ENCODE measurements at regions not wholly inside any gene's neighbourhood (a gene's known extent, or its start where the extent isn't known, plus 50 kb on each side); places are given as distances from the start of the nearest gene placed in this dataset.

GRCh38 chr20:7765221-7765620 is 175.0 kb downstream of the HAO1 start:
- TF ChIP-seq EP300 (IDR thresholded peaks at IDR 0.05) = no peak
- TF ChIP-seq CTCF (IDR thresholded peaks at IDR 0.05) = no peak
- no peak for TF ChIP-seq BHLHE40 (IDR thresholded peaks at IDR 0.05; ENCODE audit: low read depth, low read length)
- no peak for TF ChIP-seq MAX (IDR thresholded peaks at IDR 0.05)
- TF ChIP-seq, protein P1, sequence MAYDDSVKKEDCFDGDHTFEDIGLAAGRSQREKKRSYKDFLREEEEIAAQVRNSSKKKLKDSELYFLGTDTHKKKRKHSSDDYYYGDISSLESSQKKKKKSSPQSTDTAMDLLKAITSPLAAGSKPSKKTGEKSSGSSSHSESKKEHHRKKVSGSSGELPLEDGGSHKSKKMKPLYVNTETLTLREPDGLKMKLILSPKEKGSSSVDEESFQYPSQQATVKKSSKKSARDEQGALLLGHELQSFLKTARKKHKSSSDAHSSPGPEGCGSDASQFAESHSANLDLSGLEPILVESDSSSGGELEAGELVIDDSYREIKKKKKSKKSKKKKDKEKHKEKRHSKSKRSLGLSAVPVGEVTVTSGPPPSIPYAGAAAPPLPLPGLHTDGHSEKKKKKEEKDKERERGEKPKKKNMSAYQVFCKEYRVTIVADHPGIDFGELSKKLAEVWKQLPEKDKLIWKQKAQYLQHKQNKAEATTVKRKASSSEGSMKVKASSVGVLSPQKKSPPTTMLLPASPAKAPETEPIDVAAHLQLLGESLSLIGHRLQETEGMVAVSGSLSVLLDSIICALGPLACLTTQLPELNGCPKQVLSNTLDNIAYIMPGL (CRISPR knock-in tag; IDR thresholded peaks at IDR 0.05; ENCODE audit: borderline replicate concordance) = no peak
- no peak for TF ChIP-seq ZSCAN20 (CRISPR knock-in tag; IDR thresholded peaks at IDR 0.05)
- no peak for TF ChIP-seq RFX5 (IDR thresholded peaks at IDR 0.05)
- TF ChIP-seq POLR2A (IDR thresholded peaks at IDR 0.05; ENCODE audit: low read length) = no peak
- TF ChIP-seq CEBPB (IDR thresholded peaks at IDR 0.05) = no peak
- no peak for TF ChIP-seq CHD4 (IDR thresholded peaks at IDR 0.05; ENCODE audit: borderline replicate concordance)
- no peak for TF ChIP-seq RARB (CRISPR knock-in tag; IDR thresholded peaks at IDR 0.05)
- no peak for TF ChIP-seq PHF8 (IDR thresholded peaks at IDR 0.05; ENCODE audit: borderline replicate concordance, low read depth)
- no peak for TF ChIP-seq E2F6 (IDR thresholded peaks at IDR 0.05; ENCODE audit: borderline replicate concordance, low read depth)
- no peak for TF ChIP-seq EHMT2 (IDR thresholded peaks at IDR 0.05; ENCODE audit: low read depth)

Measured in A549 (cell line).